Kidney (tissue), 13 donors: ENCODE measurements at regions not wholly inside any gene's neighbourhood (a gene's known extent, or its start where the extent isn't known, plus 50 kb on each side); places are given as distances from the start of the nearest gene placed in this dataset.

Source experiments
- DNase-seq, 5 donors: peaks; one replicate each; pipeline ENCODE4 v3.0.0-alpha.2; 2013 to 2020
- FAIRE-seq: peaks from 2 replicates; lab custom pipeline; 2012; peaks lifted over from hg19 to GRCh38; lab: Jason Lieb, UNC
- H3K27ac ChIP-seq, 2 donors: one replicate each; pipeline ENCODE4 v1.7.0; 2013; ENCODE audit warnings: low read depth in 2 of 2, low read length in 2 of 2, inconsistent platforms in 1 of 2
- H3K27me3 ChIP-seq: one replicate; pipeline ENCODE4 v1.7.1; 2013; ENCODE audit warnings: low read length, inconsistent platforms; ENCODE audit not compliant: control insufficient read depth, insufficient read depth
- H3K36me3 ChIP-seq, 3 donors: one replicate each; pipeline versions ENCODE4 v1.7.0 to v1.7.1; 2013; ENCODE audit warnings: low read length in 3 of 3, control low read depth in 1 of 3, inconsistent platforms in 1 of 3; ENCODE audit not compliant: insufficient read depth in 3 of 3, control insufficient read depth in 2 of 3
- H3K4me1 ChIP-seq, 3 donors: one replicate each; pipeline versions ENCODE4 v1.7.0 to v1.7.1; 2013; ENCODE audit warnings: low read length in 3 of 3, inconsistent platforms in 1 of 3, low read depth in 1 of 3; ENCODE audit not compliant: control insufficient read depth in 2 of 3, insufficient read depth in 2 of 3
- H3K4me3 ChIP-seq, 3 donors: one replicate each; pipeline versions ENCODE4 v1.7.0 to v1.8.1; 2013; ENCODE audit warnings: low read length in 3 of 3, control low read depth in 1 of 3, inconsistent platforms in 1 of 3
- H3K9ac ChIP-seq, 3 donors: one replicate each; pipeline versions ENCODE4 v1.7.0 to v1.7.1; 2013; ENCODE audit warnings: low read length in 3 of 3, control low read depth in 1 of 3, inconsistent platforms in 1 of 3
- H3K9me3 ChIP-seq, 3 donors: one replicate each; pipeline versions ENCODE4 v1.7.0 to v1.7.1; 2013; ENCODE audit warnings: low read length in 3 of 3, control low read depth in 1 of 3, inconsistent platforms in 1 of 3; ENCODE audit not compliant: control insufficient read depth in 2 of 3, insufficient read depth in 1 of 3
- CTCF ChIP-seq: IDR thresholded peaks from 3 replicates; pipeline ENCODE4 v1.5.1; 2012; ENCODE audit warnings: mild to moderate bottlenecking, moderate library complexity, borderline replicate concordance; ENCODE audit not compliant: insufficient read depth; ENCODE audit errors: extremely low read depth
- intact Hi-C: fragments of 100-400 bp; cut with DNase I; formaldehyde crosslinking; loops from one replicate; pipeline ENCODE4 v1.11.1; 2022
- donor health status: control.
- donor health status: control.
- donor health status: control.
- donor health status: control.
- donor health status: control.
- donor health status: DM: yes; HTN: yes; CAD: no.
- donor health status: Normal renal cell carcinoma (clear cell type).

- no peak for TF ChIP-seq CTCF
- intact Hi-C loops = no loop called here
- no peak for FAIRE-seq
- Histone ChIP-seq H3K9ac (no peak overlapping the region), H3K9me3 (no peaks in the 10 kb centered on the region), H3K4me3 (no peak overlapping the region), H3K27ac (no peak overlapping the region), H3K4me1 (no peaks in the 10 kb centered on the region), H3K27me3 (no peaks in the 10 kb centered on the region), H3K36me3 (no peaks in the 10 kb centered on the region)
- no peak for DNase-seq
These were observed 510.1 kb upstream of the CDH18 start for GRCh38 chr5:20498102-20498501.

GRCh38 chr5:20497356-20497755, 509.4 kb upstream of the CDH18 start:
- intact Hi-C loops = no loop called here
- Histone ChIP-seq H3K9ac (no peak overlapping the region), H3K4me1 (no peaks in the 10 kb centered on the region), H3K9me3 (no peaks in the 10 kb centered on the region), H3K27me3 (no peaks in the 10 kb centered on the region), H3K36me3 (no peaks in the 10 kb centered on the region), H3K27ac (no peak overlapping the region), H3K4me3 (no peak overlapping the region)
- DNase-seq (no peak), FAIRE-seq (no peak)
- no peak for TF ChIP-seq CTCF

GRCh38 chr5:20494706-20495105, 506.7 kb upstream of the CDH18 start:
- no peak for FAIRE-seq
- TF ChIP-seq CTCF = no peak
- Histone ChIP-seq H3K9ac (no peak overlapping the region), H3K4me3 (no peak overlapping the region), H3K4me1 (no peaks in the 10 kb centered on the region), H3K9me3 (no peaks in the 10 kb centered on the region), H3K27ac (no peak overlapping the region), H3K36me3 (no peaks in the 10 kb centered on the region), H3K27me3 (no peaks in the 10 kb centered on the region)
- intact Hi-C loops = no loop called here
- DNase-seq = no peak

- intact Hi-C loops = no loop called here
- H3K27me3 ChIP-seq = no peaks in the 10 kb centered on the region
- no peaks in the 10 kb centered on the region for H3K4me1 ChIP-seq
- H3K9ac ChIP-seq = no peak overlapping the region
- no peak overlapping the region for H3K27ac ChIP-seq
- no peak for DNase-seq
- H3K9me3 ChIP-seq = peaks cover 0 to 2% (median 0%) of the 10 kb centered on the region in 3 donors
- FAIRE-seq = no peak
- no peak for TF ChIP-seq CTCF
- no peak overlapping the region for H3K4me3 ChIP-seq
- H3K36me3 ChIP-seq = no peaks in the 10 kb centered on the region
These were observed 498.8 kb upstream of the CDH18 start for GRCh38 chr5:20486826-20487225.
